ENCODE measurements at regions not wholly inside any gene's neighbourhood (a gene's known extent, or its start where the extent isn't known, plus 50 kb on each side); places are given as distances from the start of the nearest gene placed in this dataset.

- no peak for DNase-seq (ENCODE audit: low read depth in 4 of 4, low spot score in 3 of 4)
Observed at GRCh38 chr5:113897748-113898147, 384.3 kb downstream of the YTHDC2 start.

GRCh38 chr5:113900141-113900540 lies 386.6 kb downstream of the YTHDC2 start:
- no peak for DNase-seq (ENCODE audit: low read depth in 4 of 4, low spot score in 3 of 4)

DNA sequence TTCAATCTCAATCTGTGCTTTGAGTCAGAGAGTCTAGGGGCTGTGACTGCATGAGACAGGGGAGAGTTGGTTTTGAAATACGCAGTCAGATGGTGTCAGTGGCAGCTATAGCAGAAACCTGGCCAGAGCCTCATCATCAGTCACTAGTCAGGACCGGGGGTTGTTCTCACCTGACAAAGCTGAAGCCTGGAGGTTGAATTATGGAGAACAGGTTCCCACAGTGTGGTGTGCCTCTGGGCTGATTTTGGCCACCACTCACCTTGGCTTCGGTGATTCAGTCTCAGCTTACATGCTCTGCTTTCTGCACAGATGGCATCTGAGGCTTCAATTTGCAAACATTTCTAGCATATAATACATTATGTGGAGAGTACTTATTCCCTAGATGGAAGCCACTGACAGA lies 387.3 kb downstream of the YTHDC2 start:
- DNase-seq (ENCODE audit: low read depth in 4 of 4, low spot score in 3 of 4), result no peak

DNA sequence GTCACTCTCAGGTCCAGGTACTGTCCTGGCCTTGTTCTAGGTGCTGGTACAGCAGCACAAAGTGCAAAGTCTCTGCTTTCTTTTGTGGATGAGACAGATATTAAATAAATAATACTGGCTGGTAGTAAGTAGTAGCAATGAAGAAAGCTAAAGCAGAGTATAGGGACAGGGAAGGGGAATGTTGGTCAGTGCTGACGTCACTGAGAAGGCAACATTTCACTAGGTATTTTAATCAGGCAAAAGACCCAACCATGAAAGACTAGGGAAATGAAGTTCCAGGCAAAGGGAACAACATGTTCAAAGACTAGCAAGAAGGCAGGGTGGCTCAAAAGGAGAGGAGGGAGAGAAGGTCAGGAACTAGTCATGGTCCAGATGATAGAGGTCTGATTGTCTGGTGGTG lies 388.2 kb downstream of the YTHDC2 start:
- DNase-seq (ENCODE audit: low read depth in 4 of 4, low spot score in 3 of 4), result no peak

DNA sequence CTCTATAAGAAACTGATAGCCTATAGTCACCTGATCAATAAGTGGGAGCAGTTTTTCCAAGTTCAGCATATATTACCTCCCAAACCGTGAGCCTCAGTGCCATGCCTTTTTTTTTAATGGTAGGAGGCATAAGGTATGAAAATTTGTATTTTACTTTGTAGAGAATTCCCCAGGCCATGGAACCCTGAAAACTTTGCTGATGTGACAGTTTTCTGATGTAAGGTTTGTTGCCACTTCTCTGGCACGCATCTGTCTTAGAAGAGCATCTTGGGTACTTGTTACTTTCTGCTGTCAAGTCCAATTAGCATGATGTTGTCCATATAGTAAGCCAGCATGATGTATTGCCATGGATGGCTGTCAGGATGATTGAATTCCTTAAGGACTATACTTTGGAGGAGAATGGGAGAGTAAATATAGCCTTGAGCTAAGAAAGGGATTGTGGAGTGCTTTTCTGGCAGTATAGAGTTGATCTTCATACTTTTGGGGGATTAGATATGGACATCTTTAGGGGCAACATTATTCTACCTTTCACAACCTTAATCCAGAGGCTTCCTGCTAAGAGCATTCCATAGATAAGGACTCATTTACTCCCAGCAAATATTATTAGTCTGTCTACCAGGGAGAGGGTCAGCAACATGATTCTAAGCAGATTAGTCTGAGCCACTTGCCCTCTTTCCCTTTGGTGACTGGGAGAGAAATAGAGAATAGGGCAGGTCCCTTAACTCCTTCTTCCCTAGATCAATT lies 389.6 kb downstream of the YTHDC2 start:
- no peak for DNase-seq (ENCODE audit: low read depth in 4 of 4, low spot score in 3 of 4)

DNA sequence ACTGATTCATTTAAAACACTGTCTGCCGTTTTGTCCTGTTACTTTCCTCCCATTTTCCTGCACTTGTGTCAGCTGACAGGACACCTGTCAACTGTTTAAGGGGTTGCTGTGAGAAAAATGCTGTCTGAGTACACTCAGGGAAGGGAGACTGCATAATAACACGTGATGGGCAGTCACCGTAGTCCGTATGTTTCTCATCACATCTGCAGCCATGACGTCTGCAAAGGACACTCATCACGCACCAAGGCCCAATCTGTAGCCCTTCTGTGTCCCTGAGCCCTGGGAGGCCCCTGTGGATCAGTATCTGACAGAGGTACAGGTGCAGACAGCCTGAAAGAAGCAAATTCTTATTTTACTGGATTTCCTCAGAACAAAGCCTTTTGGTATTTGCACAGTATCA lies 396.3 kb downstream of the YTHDC2 start:
- DNase-seq (ENCODE audit: low read depth in 4 of 4, low spot score in 3 of 4), result no peak

- DNase-seq (ENCODE audit: low read depth in 4 of 4, low spot score in 3 of 4), result no peak
Observed at GRCh38 chr5:113917997-113918396, 404.5 kb downstream of the YTHDC2 start.

DNA sequence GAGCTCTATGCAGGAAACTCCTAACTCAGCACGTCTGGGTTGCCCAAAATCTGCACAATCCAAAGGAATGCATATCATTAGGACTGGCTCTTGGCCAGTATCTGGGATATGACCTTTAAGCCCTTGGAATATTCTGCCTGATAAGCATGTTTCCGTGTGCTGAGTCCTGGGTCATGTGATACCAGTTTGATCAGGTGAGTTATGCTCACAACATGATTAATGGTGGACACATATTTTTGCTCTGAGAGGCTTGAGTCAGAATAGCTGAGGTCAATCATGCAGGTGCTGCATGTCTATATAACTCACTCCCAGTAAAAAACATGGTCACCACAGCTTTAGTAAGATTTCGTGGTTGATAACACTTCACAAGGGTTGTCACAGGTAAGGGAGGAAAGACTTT lies 408.8 kb downstream of the YTHDC2 start:
- DNase-seq (ENCODE audit: low read depth in 4 of 4, low spot score in 3 of 4), result no peak

- no peak for DNase-seq (ENCODE audit: low read depth in 4 of 4, low spot score in 3 of 4)
Observed at GRCh38 chr5:113935453-113935852, 422.0 kb downstream of the YTHDC2 start.

DNA sequence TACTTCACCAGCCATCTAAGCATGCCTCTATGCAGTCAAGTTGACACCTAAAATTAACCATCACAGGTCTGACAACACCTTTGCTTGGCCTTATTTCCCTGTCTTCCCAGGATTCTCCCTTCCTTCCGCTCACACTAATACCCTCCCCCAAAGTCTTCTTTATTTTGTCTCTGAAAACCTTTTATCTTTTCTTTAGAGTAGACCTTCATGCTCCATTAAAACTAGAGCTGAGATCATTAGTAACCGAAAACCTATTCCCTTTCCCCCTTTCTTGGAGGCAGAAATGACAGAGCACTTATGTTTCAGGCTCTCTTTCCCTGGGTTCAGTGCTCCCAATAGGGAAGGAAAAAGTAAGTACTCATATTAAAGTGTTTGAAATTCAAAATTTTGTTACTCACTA lies 423.8 kb downstream of the YTHDC2 start:
- DNase-seq (ENCODE audit: low read depth in 4 of 4, low spot score in 3 of 4), result peak in 1 of 4 donors; percentile 19

DNA sequence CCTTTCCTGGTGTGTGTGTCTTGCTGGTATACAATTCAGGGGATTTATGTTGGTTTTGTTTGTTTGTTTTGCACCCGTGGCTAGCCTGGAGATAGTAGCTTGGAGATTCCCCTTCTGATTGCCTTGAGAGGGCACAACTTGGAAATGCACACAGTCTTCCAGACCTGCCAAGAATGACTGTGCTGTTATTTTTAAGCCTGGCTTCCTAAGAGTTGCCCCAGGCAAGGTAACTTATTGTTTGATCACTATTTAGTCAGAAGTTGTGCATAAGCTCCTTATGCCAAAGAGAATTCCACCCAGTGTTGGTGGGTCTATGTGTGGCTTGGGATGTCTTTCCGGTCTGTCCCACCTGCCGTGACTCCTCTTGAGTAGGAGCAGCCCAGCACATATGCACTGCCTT lies 421.9 kb upstream of the KCNN2 start:
- no peak for DNase-seq (ENCODE audit: low read depth in 4 of 4, low spot score in 3 of 4)

- no peak for DNase-seq (ENCODE audit: low read depth in 4 of 4, low spot score in 3 of 4)
Observed at GRCh38 chr5:113950186-113950585, 411.7 kb upstream of the KCNN2 start.

- DNase-seq (ENCODE audit: low read depth in 4 of 4, low spot score in 3 of 4), result no peak
Observed at GRCh38 chr5:113965225-113965624, 396.6 kb upstream of the KCNN2 start.

DNA sequence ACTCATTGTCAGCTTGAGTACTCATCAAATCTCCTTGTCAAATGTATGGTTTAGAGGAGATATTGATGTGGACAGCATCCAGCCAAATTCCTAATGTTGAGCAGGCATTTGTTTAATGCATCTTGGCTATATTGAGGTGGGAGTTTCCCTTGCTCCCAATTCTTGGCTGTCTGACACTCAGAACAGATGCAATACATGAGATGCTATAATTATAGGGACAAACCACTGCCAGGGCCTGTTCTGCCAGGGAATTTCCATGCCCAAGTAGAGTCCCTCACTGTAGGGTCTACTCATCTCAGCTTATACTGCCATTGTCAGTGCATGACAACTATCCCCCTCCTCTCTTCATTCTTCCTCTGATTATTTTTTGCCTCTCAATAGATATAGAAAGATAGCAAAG lies 392.0 kb upstream of the KCNN2 start:
- no peak for DNase-seq (ENCODE audit: low read depth in 4 of 4, low spot score in 3 of 4)

DNA sequence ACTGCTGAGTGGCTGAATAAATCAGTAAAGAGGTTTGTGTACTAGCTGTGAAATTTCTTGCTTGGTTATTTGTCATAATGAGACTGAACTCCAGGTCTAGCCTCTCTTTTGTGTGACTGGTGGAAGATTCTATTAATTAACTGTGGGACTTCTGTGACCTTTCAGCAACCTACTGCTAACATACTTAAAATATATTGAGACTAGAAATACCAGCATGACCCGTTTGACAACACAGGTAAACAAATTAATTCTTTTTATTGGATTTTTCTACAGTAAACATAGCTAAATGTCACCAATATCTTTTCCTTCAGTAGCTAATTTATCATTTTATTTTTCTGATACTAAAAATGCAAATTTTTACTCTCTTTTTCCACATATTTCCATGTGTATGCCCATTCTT lies 390.4 kb upstream of the KCNN2 start:
- DNase-seq (ENCODE audit: low read depth in 4 of 4, low spot score in 3 of 4), result no peak

GRCh38 chr5:113974976-113975375 lies 386.9 kb upstream of the KCNN2 start:
- DNase-seq (ENCODE audit: low read depth in 4 of 4, low spot score in 3 of 4), result no peak

DNA sequence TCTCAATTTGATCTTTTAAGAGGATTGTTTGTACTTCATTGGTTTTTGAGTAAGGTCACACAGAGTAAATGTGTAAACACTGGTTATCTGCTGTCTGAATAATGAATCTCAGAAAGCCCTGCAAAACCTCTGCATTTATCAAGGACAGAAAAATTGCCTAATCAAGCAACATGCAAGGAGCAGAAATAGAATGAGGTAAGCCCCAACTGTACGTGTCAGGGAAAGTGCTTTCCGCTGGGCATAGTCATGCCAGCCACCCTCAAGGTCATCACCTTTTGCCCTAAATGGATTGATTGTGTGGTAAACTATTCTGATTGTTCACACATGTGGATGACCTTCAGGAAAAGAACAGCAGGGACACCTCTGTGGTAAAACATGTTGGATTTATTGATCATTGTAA lies 376.9 kb upstream of the KCNN2 start:
- DNase-seq (ENCODE audit: low read depth in 4 of 4, low spot score in 3 of 4), result no peak

DNA sequence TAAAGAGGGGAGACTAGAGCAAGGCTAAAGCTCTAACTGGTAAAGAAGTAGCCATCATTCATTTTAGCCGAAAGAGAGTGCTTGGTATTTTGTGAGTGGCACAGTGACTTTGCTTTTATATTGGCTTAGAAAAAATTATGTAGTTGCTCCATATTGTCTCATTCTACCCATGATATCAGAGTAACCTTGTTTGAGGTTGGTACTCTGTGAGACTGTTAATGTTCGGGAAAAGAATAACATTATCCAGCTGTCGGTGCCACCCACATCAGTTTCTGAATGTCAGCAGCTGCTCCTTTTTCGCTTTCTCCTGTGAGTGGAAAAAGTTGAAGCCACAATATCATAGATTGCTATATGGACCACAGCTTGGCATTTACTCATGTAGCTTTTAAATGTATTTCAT lies 376.4 kb upstream of the KCNN2 start:
- no peak for DNase-seq (ENCODE audit: low read depth in 4 of 4, low spot score in 3 of 4)

DNA sequence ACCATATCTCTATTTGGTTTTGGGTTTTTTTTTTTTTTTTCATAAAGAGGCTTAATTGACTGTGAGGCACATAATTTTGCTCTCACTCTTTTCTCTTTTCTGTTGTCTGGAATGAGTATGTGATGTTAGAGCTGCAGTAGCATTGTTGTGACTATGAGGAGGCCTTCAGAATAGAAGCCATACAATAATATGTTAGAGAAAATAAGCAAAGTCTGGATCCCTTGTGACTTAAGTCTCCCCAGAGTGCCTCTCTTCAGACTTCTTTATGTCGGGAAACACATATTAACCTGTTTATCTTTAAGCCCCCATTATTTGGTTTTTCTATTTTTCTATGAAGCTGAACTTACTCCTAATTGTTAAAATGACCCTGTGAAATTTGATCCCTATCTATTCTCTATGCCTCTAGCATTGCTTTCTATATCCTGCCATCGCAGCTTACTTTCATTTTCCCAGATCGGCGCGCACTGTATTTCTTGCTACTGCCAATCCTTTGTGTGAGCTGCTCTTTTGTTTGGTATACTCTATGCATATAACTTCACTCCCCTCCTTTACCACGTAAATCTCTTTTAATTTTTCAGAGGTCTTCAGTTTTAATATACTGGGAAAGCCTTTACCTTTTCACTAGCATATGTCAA lies 372.5 kb upstream of the KCNN2 start:
- DNase-seq (ENCODE audit: low read depth in 4 of 4, low spot score in 3 of 4), result no peak

DNA sequence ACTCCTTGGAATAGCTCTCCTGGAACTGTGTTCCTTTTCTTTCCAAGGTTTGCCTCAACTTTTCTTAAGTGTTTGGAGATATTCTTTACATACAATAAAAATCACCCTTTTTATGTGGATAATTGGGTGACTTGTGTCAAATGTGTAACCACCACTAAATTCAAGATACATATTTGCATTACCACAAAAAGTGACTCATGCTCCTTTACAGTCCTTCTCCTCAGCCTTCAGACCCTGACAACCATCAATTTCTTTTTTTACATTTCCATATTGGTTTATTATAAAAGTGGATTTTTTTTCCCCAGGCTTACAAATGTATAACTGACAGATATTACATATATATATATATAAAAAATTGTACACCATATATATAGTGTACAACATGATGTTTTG lies 372.0 kb upstream of the KCNN2 start:
- DNase-seq (ENCODE audit: low read depth in 4 of 4, low spot score in 3 of 4), result no peak

- DNase-seq (ENCODE audit: low read depth in 4 of 4, low spot score in 3 of 4), result no peak
Observed at GRCh38 chr5:114001076-114001475, 360.8 kb upstream of the KCNN2 start.

- DNase-seq (ENCODE audit: low read depth in 4 of 4, low spot score in 3 of 4), result no peak
Observed at GRCh38 chr5:114006582-114006981, 355.3 kb upstream of the KCNN2 start.

GRCh38 chr5:114007678-114008077 lies 354.2 kb upstream of the KCNN2 start:
- DNase-seq (ENCODE audit: low read depth in 4 of 4, low spot score in 3 of 4), result no peak

Data from left renal pelvis (tissue), 4 donors.